HCT116 (cell line): ENCODE measurements at regions not wholly inside any gene's neighbourhood (a gene's known extent, or its start where the extent isn't known, plus 50 kb on each side); places are given as distances from the start of the nearest gene placed in this dataset.

Experiments
- ATAC-seq: fragments of 200-7000 bp; cut with Tn5 transposase; 2 replicates; pipeline ENCODE4 v1.9.1; 2020; ENCODE audit warnings: mild to moderate bottlenecking, moderate library complexity
- BruUV-seq: library from RNA; stranded (reverse); fragments of 400-500 nt; replicated peaks from 2 replicates; lab custom pipeline; 2021; lab: Mats Ljungman, UMichigan
- CTCF ChIA-PET: fragments of 300-600 bp; sonication (Branson Sonifier 250); formaldehyde crosslinking; loops from one replicate; lab custom pipeline; 2021; ENCODE audit warnings: antibody characterized with exemption; lab: Charles Lee
- POLR2A ChIA-PET: fragments of 300-600, 350-600 bp; sonication (Branson Sonifier 250); formaldehyde crosslinking; loops from one replicate; lab custom pipeline; 2021; ENCODE audit warnings: antibody characterized with exemption; lab: Charles Lee
- RAD21 ChIA-PET, 2 experiments: fragments of 300-600 bp; sonication (Branson Sonifier 250); formaldehyde crosslinking; loops; one replicate each; lab custom pipeline; 2023; ENCODE audit warnings: low total read pairs in 2 of 2; ENCODE audit not compliant: uncharacterized antibody in 2 of 2, unreplicated experiment in 2 of 2, low non-redundant PET in 1 of 2; lab: Charles Lee
- DNase-seq: peaks from one replicate; pipeline ENCODE4 v3.0.0-alpha.2; 2010; ENCODE audit warnings: low read depth, low spot score
- H2AFZ ChIP-seq: fragments of 200-600 bp; shearing (Covaris generic), sonication (generic); 2 replicates; pipeline ENCODE4 v1.6.1; 2017; ENCODE audit warnings: low read depth, mixed run types, mixed read lengths, antibody characterized with exemption, low read length; ENCODE audit not compliant: poor library complexity, severe bottlenecking
- H3K27ac ChIP-seq: 2 replicates; pipeline ENCODE4 v1.5.1; 2012; ENCODE audit warnings: low read depth, low read length
- H3K27me3 ChIP-seq: fragments of 200-600 bp; sonication (generic); 2 replicates; pipeline ENCODE4 v1.6.1; 2016; ENCODE audit warnings: mixed run types, low read length, mixed read lengths; ENCODE audit not compliant: insufficient read depth
- H3K36me3 ChIP-seq, 2 experiments: fragments of 200-500 bp in 1 of 2; fragments of 200-600 bp in 1 of 2; sonication (Bioruptor generic) in 1 of 2; sonication (generic) in 1 of 2; 2 replicates each; pipeline versions ENCODE4 v1.5.1 to v1.6.1; 2014 to 2016; ENCODE audit warnings: low read length in 2 of 2, inconsistent platforms in 1 of 2, mixed read lengths in 1 of 2, mixed run types in 1 of 2; ENCODE audit not compliant: insufficient read depth in 2 of 2, control insufficient read depth in 1 of 2
- H3K4me1 ChIP-seq, 2 experiments: fragments of 200-600 bp in 1 of 2; sonication (generic) in 1 of 2; 2 replicates each; pipeline versions ENCODE4 v1.5.1 to v1.6.1; 2012 to 2017; ENCODE audit warnings: low read length in 2 of 2, inconsistent platforms in 1 of 2, mild to moderate bottlenecking in 1 of 2, mixed read lengths in 1 of 2, mixed run types in 1 of 2, moderate library complexity in 1 of 2; ENCODE audit not compliant: insufficient read depth in 2 of 2, control insufficient read depth in 1 of 2
- H3K4me2 ChIP-seq: fragments of 200-600 bp; sonication (generic); 2 replicates; pipeline ENCODE4 v1.6.1; 2017; ENCODE audit warnings: mixed run types, low read length, mixed read lengths
- H3K4me3 ChIP-seq, 2 experiments: fragments of 200-600 bp in 1 of 2; sonication (generic) in 1 of 2; replicated peaks in 1 of 2; 2 replicates each; pipeline ENCODE4 v1.5.1; 2011 to 2016; ENCODE audit warnings: low read length in 2 of 2, control low read depth in 1 of 2, low read depth in 1 of 2, mild to moderate bottlenecking in 1 of 2, mixed read lengths in 1 of 2, mixed run types in 1 of 2
- H3K79me2 ChIP-seq: fragments of 200-600 bp; sonication (generic); 2 replicates; pipeline ENCODE4 v1.6.1; 2017; ENCODE audit warnings: mild to moderate bottlenecking, mixed run types, low read length, moderate library complexity, mixed read lengths; ENCODE audit not compliant: insufficient read depth
- H3K9ac ChIP-seq: fragments of 200-600 bp; sonication (generic); 2 replicates; pipeline ENCODE4 v1.6.1; 2016; ENCODE audit warnings: low read length, mixed read lengths
- H3K9me2 ChIP-seq: fragments of 200-600 bp; sonication (generic), shearing (Covaris generic); 2 replicates; pipeline ENCODE4 v1.6.1; 2017; ENCODE audit warnings: mixed run types, mild to moderate bottlenecking, moderate library complexity; ENCODE audit not compliant: insufficient read depth
- H3K9me3 ChIP-seq, 2 experiments: fragments of 200-500 bp in 1 of 2; fragments of 200-600 bp in 1 of 2; sonication (Bioruptor generic) in 1 of 2; sonication (generic) in 1 of 2; 2 replicates each; pipeline ENCODE4 v1.6.1; 2014 to 2017; ENCODE audit warnings: low read length in 2 of 2, mixed read lengths in 2 of 2, inconsistent platforms in 1 of 2, low read depth in 1 of 2, mild to moderate bottlenecking in 1 of 2, mixed run types in 1 of 2, moderate library complexity in 1 of 2; ENCODE audit not compliant: control insufficient read depth in 1 of 2, insufficient read depth in 1 of 2
- H4K20me1 ChIP-seq: fragments of 200-600 bp; sonication (generic), shearing (Covaris generic); 2 replicates; pipeline ENCODE4 v1.6.1; 2017; ENCODE audit warnings: mixed run types, mild to moderate bottlenecking, moderate library complexity; ENCODE audit not compliant: insufficient read depth
- ATF3 ChIP-seq: IDR thresholded peaks from 2 replicates; pipeline ENCODE4 v1.6.1; 2012
- CBX3 ChIP-seq: IDR thresholded peaks from 2 replicates; pipeline ENCODE4 v1.6.1; 2012; ENCODE audit warnings: low read depth
- CEBPB ChIP-seq: IDR thresholded peaks from 2 replicates; pipeline ENCODE4 v1.6.1; 2012; ENCODE audit warnings: low read depth
- CTCF ChIP-seq, 3 experiments: fragments of 200-600 bp in 1 of 3; sonication (generic) in 1 of 3; IDR thresholded peaks in 2 of 3; conservative IDR thresholded peaks in 1 of 3; 2 replicates each; pipeline ENCODE4 v1.5.1; 2012 to 2017; ENCODE audit warnings: low read depth in 2 of 3, low read length in 2 of 3, antibody characterized with exemption in 1 of 3, borderline replicate concordance in 1 of 3, control low read depth in 1 of 3, mild to moderate bottlenecking in 1 of 3, mixed read lengths in 1 of 3, mixed run types in 1 of 3, moderate library complexity in 1 of 3; ENCODE audit not compliant: insufficient read depth in 1 of 3
- EGR1 ChIP-seq: IDR thresholded peaks from 2 replicates; pipeline ENCODE4 v1.6.1; 2012; ENCODE audit warnings: low read depth
- ELF1 ChIP-seq: IDR thresholded peaks from 2 replicates; pipeline ENCODE4 v1.6.1; 2012; ENCODE audit warnings: low read depth, borderline replicate concordance
- EZH2 ChIP-seq: fragments of 200-600 bp; sonication (generic); IDR thresholded peaks from 2 replicates; pipeline ENCODE4 v1.6.1; 2017; ENCODE audit warnings: antibody characterized with exemption, mixed run types
- FOSL1 ChIP-seq: IDR thresholded peaks from 2 replicates; pipeline ENCODE4 v1.6.1; 2012; ENCODE audit warnings: low read depth
- JUND ChIP-seq: IDR thresholded peaks from 2 replicates; pipeline ENCODE4 v1.6.1; 2012
- MAX ChIP-seq: IDR thresholded peaks from 2 replicates; pipeline ENCODE4 v1.6.1; 2012
- POLR2A ChIP-seq: IDR thresholded peaks from 2 replicates; pipeline ENCODE4 v1.7.0; 2011; ENCODE audit warnings: borderline replicate concordance; ENCODE audit not compliant: insufficient read depth, insufficient read length; ENCODE audit errors: extremely low read depth
- POLR2AphosphoS5 ChIP-seq: IDR thresholded peaks from 2 replicates; pipeline ENCODE4 v1.6.1; 2011; ENCODE audit warnings: mild to moderate bottlenecking, low read depth, low read length, moderate library complexity
- RAD21 ChIP-seq: IDR thresholded peaks from 2 replicates; pipeline ENCODE4 v1.6.1; 2012; ENCODE audit warnings: low read depth, mild to moderate bottlenecking
- SIN3A ChIP-seq: IDR thresholded peaks from 2 replicates; pipeline ENCODE4 v1.6.1; 2012; ENCODE audit warnings: low read depth
- SRF ChIP-seq: IDR thresholded peaks from 2 replicates; pipeline ENCODE4 v1.6.1; 2012; ENCODE audit warnings: low read depth
- TCF7L2 ChIP-seq: IDR thresholded peaks from 2 replicates; pipeline ENCODE4 v1.7.0; 2011; ENCODE audit warnings: borderline replicate concordance, inconsistent platforms; ENCODE audit not compliant: insufficient read depth, insufficient read length; ENCODE audit errors: extremely low read depth
- YY1 ChIP-seq: IDR thresholded peaks from 2 replicates; pipeline ENCODE4 v1.6.1; 2011; ENCODE audit warnings: low read length, low read depth, moderate library complexity, mild to moderate bottlenecking; ENCODE audit not compliant: insufficient replicate concordance; ENCODE audit errors: extremely low read depth
- ZBTB33 ChIP-seq: IDR thresholded peaks from 2 replicates; pipeline ENCODE4 v1.6.1; 2011; ENCODE audit warnings: mild to moderate bottlenecking, low read length, moderate library complexity; ENCODE audit not compliant: insufficient replicate concordance; ENCODE audit errors: extremely low read depth
- ZFX ChIP-seq: fragments of 450-650 bp; IDR thresholded peaks from 2 replicates; pipeline ENCODE4 v1.6.1; 2017
- ZNF274 ChIP-seq: fragments of 200-500 bp; sonication (Bioruptor generic); IDR thresholded peaks from 2 replicates; pipeline ENCODE4 v1.6.1; 2014; ENCODE audit warnings: mild to moderate bottlenecking, low read depth, low read length, inconsistent platforms
- intact Hi-C: fragments of 100-400 bp; cut with micrococcal nuclease; formaldehyde crosslinking; loops from 2 replicates; pipeline ENCODE4 v1.10.0; 2022

GRCh38 chr4:162458051-162458450, 294.3 kb upstream of the FSTL5 start:
- H3K27me3 ChIP-seq, result no peaks in the 10 kb centered on the region
- H3K79me2 ChIP-seq, result no peaks in the 10 kb centered on the region
- ATAC-seq, result no peak
- H3K4me3 ChIP-seq, result no peak overlapping the region
- ChIA-PET CTCF (no interaction called here), POLR2A (no interaction called here), RAD21 (no interaction called here)
- BruUV-seq, result no TSS peak
- H3K4me1 ChIP-seq, result no peaks in the 10 kb centered on the region
- no peaks in the 10 kb centered on the region for H3K36me3 ChIP-seq
- no peak overlapping the region for H3K9ac ChIP-seq
- intact Hi-C loops, result no loop called here
- no peaks in the 10 kb centered on the region; the same call in 1 of the 2 replicates for H3K9me2 ChIP-seq
- H2AFZ ChIP-seq, result no peak overlapping the region
- no peak overlapping the region for H3K4me2 ChIP-seq
- H4K20me1 ChIP-seq, result no peaks in the 10 kb centered on the region
- H3K27ac ChIP-seq, result no peak overlapping the region
- no peaks in the 10 kb centered on the region for H3K9me3 ChIP-seq
- TF ChIP-seq ATF3 (no peak), ELF1 (no peak), EGR1 (no peak), CEBPB (no peak), CBX3 (no peak), SRF (no peak), ZFX (no peak), CTCF (IDR thresholded peaks at IDR 0.05 in 2 of 3, conservative IDR thresholded peaks at IDR 0.05 in 1 of 3; ENCODE audit: borderline replicate concordance in 1 of 3, insufficient read depth in 1 of 3, low read depth in 2 of 3, low read length in 2 of 3) (no peak), ZNF274 (no peak), ZBTB33 (no peak), MAX (no peak), YY1 (no peak), POLR2AphosphoS5 (no peak), TCF7L2 (no peak), RAD21 (no peak), FOSL1 (no peak), JUND (no peak), POLR2A (no peak), EZH2 (no peak), SIN3A (no peak)
- no peak for DNase-seq
